Calu3 (cell line): ENCODE measurements at regions not wholly inside any gene's neighbourhood (a gene's known extent, or its start where the extent isn't known, plus 50 kb on each side); places are given as distances from the start of the nearest gene placed in this dataset.
A peak's percentile ranks its signal among the peaks of the same experiment; 100 is the strongest.

Source experiments
- BruUV-seq: library from RNA; stranded (reverse); fragments of 400-500 nt; replicated peaks from 2 replicates; lab custom pipeline; 2021; lab: Mats Ljungman, UMichigan
- CTCF ChIA-PET: fragments of 300-600 bp; sonication (Branson Sonifier 250); formaldehyde crosslinking; loops from one replicate; lab custom pipeline; 2022; ENCODE audit warnings: antibody characterized with exemption; lab: Charles Lee
- DNase-seq: peaks from one replicate; pipeline ENCODE4 v3.0.0; 2022
- H3K27ac Mint-ChIP-seq: one replicate; pipeline ENCODE4 v1.8.0; 2022; ENCODE audit warnings: mixed read lengths; ENCODE audit not compliant: unreplicated experiment
- H3K27me3 Mint-ChIP-seq: one replicate; pipeline ENCODE4 v1.8.0; 2022; ENCODE audit warnings: mixed read lengths; ENCODE audit not compliant: unreplicated experiment
- H3K36me3 Mint-ChIP-seq: one replicate; pipeline ENCODE4 v1.8.0; 2022; ENCODE audit warnings: mild to moderate bottlenecking, moderate library complexity, mixed read lengths; ENCODE audit not compliant: insufficient read depth, unreplicated experiment
- H3K4me1 Mint-ChIP-seq: one replicate; pipeline ENCODE4 v1.8.0; 2022; ENCODE audit warnings: mild to moderate bottlenecking, low read depth, mixed read lengths; ENCODE audit not compliant: unreplicated experiment
- H3K4me3 Mint-ChIP-seq: one replicate; pipeline ENCODE4 v1.8.0; 2022; ENCODE audit warnings: mild to moderate bottlenecking, low read depth, moderate library complexity, mixed read lengths; ENCODE audit not compliant: unreplicated experiment
- H3K9me3 Mint-ChIP-seq: one replicate; pipeline ENCODE4 v1.8.0; 2022; ENCODE audit warnings: low read depth, mixed read lengths; ENCODE audit not compliant: unreplicated experiment
- intact Hi-C: fragments of 100-400 bp; cut with micrococcal nuclease; formaldehyde crosslinking; loops from one replicate; pipeline ENCODE4 v1.10.0; 2022; ENCODE audit not compliant: unreplicated experiment
- TF ChIP-seq, protein P1 (sequence below): fragments of 200-600 bp; IDR thresholded peaks from one replicate; pipeline ENCODE4 v1.8.0; 2022; ENCODE audit warnings: antibody characterized with exemption; ENCODE audit not compliant: unreplicated experiment

DNA sequence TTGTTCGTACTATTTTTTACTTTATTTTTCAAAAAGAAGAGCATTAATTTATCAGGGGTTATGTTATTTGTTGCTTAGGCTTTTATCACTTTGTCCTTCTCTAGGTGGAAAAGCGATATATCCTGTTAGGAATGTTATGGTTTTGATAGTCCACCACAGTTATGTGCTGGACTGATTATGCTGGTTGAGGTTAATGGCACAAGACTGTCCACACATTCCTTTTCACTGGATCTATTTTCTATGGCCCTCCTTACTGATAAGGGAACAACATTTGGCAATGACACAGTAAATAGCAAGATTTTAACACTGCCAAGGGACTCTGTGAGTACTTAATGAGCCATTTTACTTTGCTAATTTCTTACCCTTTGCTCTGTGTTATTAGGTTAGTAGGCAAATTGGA is 1212.3 kb downstream of the NXPH1 start:
- no peak overlapping the region for H3K4me3 Mint-ChIP-seq
- intact Hi-C loops, result no loop called here
- H3K27ac Mint-ChIP-seq, result no peak overlapping the region
- H3K4me1 Mint-ChIP-seq, result no peaks in the 10 kb centered on the region
- no peaks in the 10 kb centered on the region for H3K27me3 Mint-ChIP-seq
- no peaks in the 10 kb centered on the region for H3K9me3 Mint-ChIP-seq
- no peak for DNase-seq
- no TSS peak for BruUV-seq
- CTCF ChIA-PET, result no interaction called here
- no peaks in the 10 kb centered on the region for H3K36me3 Mint-ChIP-seq
- TF ChIP-seq, protein P1, sequence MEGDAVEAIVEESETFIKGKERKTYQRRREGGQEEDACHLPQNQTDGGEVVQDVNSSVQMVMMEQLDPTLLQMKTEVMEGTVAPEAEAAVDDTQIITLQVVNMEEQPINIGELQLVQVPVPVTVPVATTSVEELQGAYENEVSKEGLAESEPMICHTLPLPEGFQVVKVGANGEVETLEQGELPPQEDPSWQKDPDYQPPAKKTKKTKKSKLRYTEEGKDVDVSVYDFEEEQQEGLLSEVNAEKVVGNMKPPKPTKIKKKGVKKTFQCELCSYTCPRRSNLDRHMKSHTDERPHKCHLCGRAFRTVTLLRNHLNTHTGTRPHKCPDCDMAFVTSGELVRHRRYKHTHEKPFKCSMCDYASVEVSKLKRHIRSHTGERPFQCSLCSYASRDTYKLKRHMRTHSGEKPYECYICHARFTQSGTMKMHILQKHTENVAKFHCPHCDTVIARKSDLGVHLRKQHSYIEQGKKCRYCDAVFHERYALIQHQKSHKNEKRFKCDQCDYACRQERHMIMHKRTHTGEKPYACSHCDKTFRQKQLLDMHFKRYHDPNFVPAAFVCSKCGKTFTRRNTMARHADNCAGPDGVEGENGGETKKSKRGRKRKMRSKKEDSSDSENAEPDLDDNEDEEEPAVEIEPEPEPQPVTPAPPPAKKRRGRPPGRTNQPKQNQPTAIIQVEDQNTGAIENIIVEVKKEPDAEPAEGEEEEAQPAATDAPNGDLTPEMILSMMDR, result no peak

GRCh38 chr7:9657257-9657656 is 1223.8 kb downstream of the NXPH1 start:
- intact Hi-C loops, result no loop called here
- Mint-ChIP-seq H3K4me3 (no peak overlapping the region), H3K27me3 (no peaks in the 10 kb centered on the region), H3K36me3 (no peaks in the 10 kb centered on the region), H3K9me3 (peaks cover 6% of the 10 kb centered on the region), H3K27ac (no peak overlapping the region), H3K4me1 (no peaks in the 10 kb centered on the region)
- DNase-seq, result no peak
- TF ChIP-seq, protein P1, result peak; percentile 35
- CTCF ChIA-PET, result interaction anchor here (0.8 kb wide), 1 partner anchor 1238 kb away, joined by 3 read pairs; no protein-coding TSS in a partner anchor
- BruUV-seq, result no TSS peak

- Mint-ChIP-seq H3K27ac (no peak overlapping the region), H3K4me3 (no peak overlapping the region), H3K36me3 (no peaks in the 10 kb centered on the region), H3K4me1 (no peaks in the 10 kb centered on the region), H3K27me3 (no peaks in the 10 kb centered on the region), H3K9me3 (no peaks in the 10 kb centered on the region)
- TF ChIP-seq, protein P1, result no peak
- CTCF ChIA-PET, result no interaction called here
- intact Hi-C loops, result no loop called here
- no TSS peak for BruUV-seq
- DNase-seq, result no peak
These were observed 1238.8 kb downstream of the NXPH1 start for GRCh38 chr7:9671979-9672917.

GRCh38 chr7:9680713-9681112 is 1247.3 kb downstream of the NXPH1 start:
- Mint-ChIP-seq H3K27me3 (no peaks in the 10 kb centered on the region), H3K9me3 (peaks cover 9% of the 10 kb centered on the region), H3K36me3 (no peaks in the 10 kb centered on the region), H3K27ac (no peak overlapping the region), H3K4me1 (no peaks in the 10 kb centered on the region), H3K4me3 (no peak overlapping the region)
- no peak for DNase-seq
- intact Hi-C loops, result no loop called here
- TF ChIP-seq, protein P1, result no peak
- no TSS peak for BruUV-seq
- CTCF ChIA-PET, result no interaction called here
